EL (cell line): ENCODE measurements at regions not wholly inside any gene's neighbourhood (a gene's known extent, or its start where the extent isn't known, plus 50 kb on each side); places are given as distances from the start of the nearest gene placed in this dataset.
"Not testable (repeated sequence)": the region's sequence is repeated elsewhere in the genome, so short reads cannot be mapped to it uniquely, and the experiment has no call there.

Experiments used
- DNase-seq: peaks from one replicate; pipeline ENCODE4 v3.0.0-alpha.2; 2016

GRCh38 chr5:101455851-101456250 lies 552.8 kb upstream of the ST8SIA4 start:
- no peak for DNase-seq

- DNase-seq: no peak
Measured at GRCh38 chr5:101455048-101455447, 552.0 kb upstream of the ST8SIA4 start.

- not testable (repeated sequence) for DNase-seq
Measured at GRCh38 chr5:101442281-101442680, 539.2 kb upstream of the ST8SIA4 start.

- DNase-seq: no peak
Measured at GRCh38 chr5:101440173-101440572, 537.1 kb upstream of the ST8SIA4 start.

- DNase-seq: no peak
Measured at GRCh38 chr5:101437351-101437750, 534.3 kb upstream of the ST8SIA4 start.

GRCh38 chr5:101435768-101436167 lies 532.7 kb upstream of the ST8SIA4 start:
- DNase-seq: no peak

GRCh38 chr5:101431201-101431600 lies 528.1 kb upstream of the ST8SIA4 start:
- no peak for DNase-seq

- no peak for DNase-seq
Measured at GRCh38 chr5:101430551-101430950, 527.5 kb upstream of the ST8SIA4 start.

GRCh38 chr5:101429241-101429640 lies 526.2 kb upstream of the ST8SIA4 start:
- DNase-seq: no peak

- no peak for DNase-seq
Measured at GRCh38 chr5:101425339-101425859, 522.3 kb upstream of the ST8SIA4 start.

GRCh38 chr5:101424530-101425175 lies 521.6 kb upstream of the ST8SIA4 start:
- DNase-seq: no peak

GRCh38 chr5:101418713-101419118 lies 515.6 kb upstream of the ST8SIA4 start:
- no peak for DNase-seq

GRCh38 chr5:101404531-101404930 lies 501.4 kb upstream of the ST8SIA4 start:
- no peak for DNase-seq

- no peak for DNase-seq
Measured at GRCh38 chr5:101393795-101394450, 490.8 kb upstream of the ST8SIA4 start.

GRCh38 chr5:101390151-101390908 lies 487.2 kb upstream of the ST8SIA4 start:
- no peak for DNase-seq

- DNase-seq: no peak
Measured at GRCh38 chr5:101385276-101385675, 482.2 kb upstream of the ST8SIA4 start.

- no peak for DNase-seq
Measured at GRCh38 chr5:101370181-101370580, 467.1 kb upstream of the ST8SIA4 start.

GRCh38 chr5:101364469-101364868 lies 461.4 kb upstream of the ST8SIA4 start:
- no peak for DNase-seq

GRCh38 chr5:101362067-101362466 lies 459.0 kb upstream of the ST8SIA4 start:
- DNase-seq: no peak

GRCh38 chr5:101346906-101347305 lies 443.8 kb upstream of the ST8SIA4 start:
- no peak for DNase-seq

GRCh38 chr5:101346447-101346846 lies 443.4 kb upstream of the ST8SIA4 start:
- DNase-seq: no peak

- DNase-seq: no peak
Measured at GRCh38 chr5:101338226-101338625, 435.1 kb upstream of the ST8SIA4 start.

- no peak for DNase-seq
Measured at GRCh38 chr5:101327816-101328215, 424.7 kb upstream of the ST8SIA4 start.

- no peak for DNase-seq
Measured at GRCh38 chr5:101326766-101327165, 423.7 kb upstream of the ST8SIA4 start.
